ENCODE measurements at regions not wholly inside any gene's neighbourhood (a gene's known extent, or its start where the extent isn't known, plus 50 kb on each side); places are given as distances from the start of the nearest gene placed in this dataset.

DNA sequence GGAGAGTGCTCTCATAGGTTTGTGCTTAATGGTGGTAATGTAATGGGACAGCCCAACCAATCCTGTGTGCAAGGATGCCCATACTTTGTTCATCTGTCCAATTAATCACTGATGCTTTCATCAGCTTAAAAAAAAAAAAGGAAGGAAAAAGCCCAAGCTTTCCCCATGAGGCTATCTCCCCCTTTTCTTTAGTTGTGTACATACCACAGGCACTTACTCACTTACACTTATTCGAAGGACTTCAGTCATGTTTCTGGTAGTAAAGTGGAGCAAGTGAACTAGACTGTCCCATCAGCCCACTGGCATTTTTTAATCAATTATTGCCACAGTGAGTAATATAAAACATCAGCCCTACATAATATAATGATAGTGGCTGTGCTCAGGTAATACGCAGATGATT is 183.5 kb upstream of the UFM1 start:
- H3K4me3 ChIP-seq (ENCODE audit: low read depth, low read length) = no peak overlapping the region
- no peak for DNase-seq (ENCODE audit: low read depth)
- TF ChIP-seq, protein P1, sequence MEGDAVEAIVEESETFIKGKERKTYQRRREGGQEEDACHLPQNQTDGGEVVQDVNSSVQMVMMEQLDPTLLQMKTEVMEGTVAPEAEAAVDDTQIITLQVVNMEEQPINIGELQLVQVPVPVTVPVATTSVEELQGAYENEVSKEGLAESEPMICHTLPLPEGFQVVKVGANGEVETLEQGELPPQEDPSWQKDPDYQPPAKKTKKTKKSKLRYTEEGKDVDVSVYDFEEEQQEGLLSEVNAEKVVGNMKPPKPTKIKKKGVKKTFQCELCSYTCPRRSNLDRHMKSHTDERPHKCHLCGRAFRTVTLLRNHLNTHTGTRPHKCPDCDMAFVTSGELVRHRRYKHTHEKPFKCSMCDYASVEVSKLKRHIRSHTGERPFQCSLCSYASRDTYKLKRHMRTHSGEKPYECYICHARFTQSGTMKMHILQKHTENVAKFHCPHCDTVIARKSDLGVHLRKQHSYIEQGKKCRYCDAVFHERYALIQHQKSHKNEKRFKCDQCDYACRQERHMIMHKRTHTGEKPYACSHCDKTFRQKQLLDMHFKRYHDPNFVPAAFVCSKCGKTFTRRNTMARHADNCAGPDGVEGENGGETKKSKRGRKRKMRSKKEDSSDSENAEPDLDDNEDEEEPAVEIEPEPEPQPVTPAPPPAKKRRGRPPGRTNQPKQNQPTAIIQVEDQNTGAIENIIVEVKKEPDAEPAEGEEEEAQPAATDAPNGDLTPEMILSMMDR (IDR thresholded peaks at IDR 0.05; ENCODE audit: insufficient read depth, low read length) = no peak

DNA sequence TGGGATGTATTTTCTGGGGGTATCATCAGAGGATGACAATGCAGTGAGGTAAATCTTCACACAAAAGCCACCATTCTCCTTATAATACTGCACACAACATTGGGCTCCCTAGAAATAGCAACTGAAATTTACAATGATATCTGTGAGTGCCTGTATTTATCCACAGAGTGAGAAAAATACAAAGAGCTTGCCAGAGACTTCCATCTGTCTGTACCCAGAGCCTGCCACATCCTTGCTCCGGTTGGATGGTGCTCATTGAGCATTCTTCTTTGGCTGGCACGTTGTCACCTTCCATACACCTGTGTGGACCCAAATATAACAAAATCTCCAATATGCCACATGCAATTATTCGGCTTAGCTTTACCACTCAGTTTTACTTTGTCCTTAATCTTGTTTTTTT is 189.5 kb upstream of the UFM1 start:
- H3K4me3 ChIP-seq (ENCODE audit: low read depth, low read length) = no peak overlapping the region
- DNase-seq (ENCODE audit: low read depth) = no peak
- TF ChIP-seq, protein P1 (IDR thresholded peaks at IDR 0.05; ENCODE audit: insufficient read depth, low read length) = no peak

DNA sequence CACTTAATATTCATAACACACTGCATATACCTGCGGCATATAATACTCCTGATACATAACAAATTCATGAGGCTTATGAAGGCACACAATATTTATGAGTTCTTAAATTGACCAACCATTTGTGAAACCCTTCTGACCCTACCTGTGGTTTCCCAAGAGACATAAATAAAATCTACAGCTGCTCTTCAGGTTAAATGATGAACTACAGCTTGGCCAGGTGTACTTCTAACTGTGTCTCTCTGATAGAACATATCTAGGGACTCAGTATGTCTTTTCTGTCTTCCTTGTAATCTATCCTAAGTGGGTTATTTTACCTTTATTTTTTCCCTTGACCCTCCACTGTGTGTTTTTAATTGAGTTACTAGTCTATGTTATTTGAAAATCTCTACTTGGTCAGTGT is 189.9 kb upstream of the UFM1 start:
- H3K4me3 ChIP-seq (ENCODE audit: low read depth, low read length) = no peak overlapping the region
- TF ChIP-seq, protein P1 (IDR thresholded peaks at IDR 0.05; ENCODE audit: insufficient read depth, low read length) = no peak
- DNase-seq (ENCODE audit: low read depth) = no peak

DNA sequence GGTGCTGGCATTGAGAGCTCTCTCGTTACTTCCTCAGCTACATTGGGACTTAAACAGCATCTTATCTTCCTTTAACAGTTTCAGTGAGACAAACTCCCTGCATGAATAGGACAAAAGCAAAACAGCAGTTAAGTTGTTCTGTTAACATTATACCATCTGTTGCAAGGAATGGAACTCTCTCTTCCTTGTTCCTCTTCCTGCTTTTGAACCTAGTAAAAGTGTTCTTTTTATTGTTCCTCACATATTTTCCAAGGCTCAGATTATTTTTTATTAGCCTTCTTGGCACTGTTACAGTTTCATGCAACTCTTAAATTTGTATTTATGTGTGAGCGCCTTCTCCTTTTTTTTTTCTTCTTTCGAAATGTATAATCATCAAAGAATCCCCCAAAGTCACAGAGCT is 202.6 kb upstream of the UFM1 start:
- DNase-seq (ENCODE audit: low read depth) = no peak
- TF ChIP-seq, protein P1 (IDR thresholded peaks at IDR 0.05; ENCODE audit: insufficient read depth, low read length) = no peak
- no peak overlapping the region for H3K4me3 ChIP-seq (ENCODE audit: low read depth, low read length)

DNA sequence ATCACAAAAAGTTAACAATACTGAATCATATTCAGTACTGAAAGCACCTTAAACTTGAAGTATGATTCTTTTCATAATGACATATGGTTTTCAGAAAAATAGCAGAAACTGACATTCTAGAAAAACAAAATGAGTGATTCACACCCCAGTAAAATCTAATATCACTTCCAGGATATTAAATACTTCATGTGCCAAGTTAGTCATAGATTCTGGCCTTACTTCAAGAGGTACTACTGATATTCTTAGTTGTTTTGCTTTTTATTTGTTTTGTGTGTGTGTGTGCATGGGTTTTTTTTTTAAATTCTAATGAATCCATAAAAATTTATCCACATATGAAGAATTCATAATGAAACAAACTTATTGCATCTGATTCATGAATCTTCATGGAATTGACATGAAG is 207.9 kb upstream of the UFM1 start:
- no peak overlapping the region for H3K4me3 ChIP-seq (ENCODE audit: low read depth, low read length)
- DNase-seq (ENCODE audit: low read depth) = peak; percentile 31
- TF ChIP-seq, protein P1 (IDR thresholded peaks at IDR 0.05; ENCODE audit: insufficient read depth, low read length) = no peak

DNA sequence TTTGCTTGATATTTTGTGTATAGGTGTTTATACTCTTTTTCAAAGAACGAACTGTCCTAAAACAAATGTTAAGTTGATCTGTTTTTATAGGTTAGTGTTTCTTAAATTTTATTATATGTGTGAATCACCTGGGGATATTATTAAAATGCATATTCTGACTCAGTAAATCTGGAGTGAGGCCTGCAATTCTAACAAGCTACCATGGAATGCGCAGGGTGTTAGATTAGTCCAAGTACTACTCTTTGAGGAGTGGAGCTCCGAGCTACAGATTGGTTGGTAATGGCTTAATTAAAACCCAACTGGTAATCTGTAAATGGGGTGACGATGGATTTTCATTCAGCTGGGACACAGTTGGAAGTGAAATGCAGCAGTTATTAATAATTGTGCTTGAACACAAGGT is 214.1 kb upstream of the UFM1 start:
- no peak for DNase-seq (ENCODE audit: low read depth)
- TF ChIP-seq, protein P1 (IDR thresholded peaks at IDR 0.05; ENCODE audit: insufficient read depth, low read length) = no peak
- no peak overlapping the region for H3K4me3 ChIP-seq (ENCODE audit: low read depth, low read length)

DNA sequence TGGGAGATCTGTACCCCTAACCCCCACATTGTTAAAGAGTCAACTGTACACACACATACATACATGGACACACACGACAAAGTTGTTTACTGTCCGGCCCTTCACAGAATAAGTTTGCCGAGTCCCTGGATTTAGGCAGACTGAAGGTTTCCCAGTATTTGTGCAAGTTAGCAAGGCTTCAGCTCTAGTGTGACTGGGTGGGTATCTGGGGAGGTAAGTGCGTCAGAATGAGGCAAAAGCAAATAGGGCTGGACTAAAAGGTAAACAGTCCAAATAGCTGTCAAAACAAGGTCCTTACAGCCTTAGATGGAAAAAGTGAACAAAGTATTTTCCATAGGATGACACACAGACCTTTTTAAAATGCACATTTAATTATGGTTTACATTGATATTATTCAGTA is 228.4 kb upstream of the UFM1 start:
- TF ChIP-seq, protein P1 (IDR thresholded peaks at IDR 0.05; ENCODE audit: insufficient read depth, low read length) = no peak
- DNase-seq (ENCODE audit: low read depth) = no peak
- no peak overlapping the region for H3K4me3 ChIP-seq (ENCODE audit: low read depth, low read length)

Measured in fibroblast of the aortic adventitia (primary cell).